Fibroblast of peridontal ligament (primary cell): ENCODE measurements at regions not wholly inside any gene's neighbourhood (a gene's known extent, or its start where the extent isn't known, plus 50 kb on each side); places are given as distances from the start of the nearest gene placed in this dataset.
"Not testable (repeated sequence)": the region's sequence is repeated elsewhere in the genome, so short reads cannot be mapped to it uniquely, and the experiment has no call there.

Source experiments
- DNase-seq: peaks from one replicate; pipeline ENCODE4 v3.0.0-alpha.2; 2010; ENCODE audit errors: extremely low read depth

GRCh38 chr2:156933645-156934225, 323.8 kb upstream of the GALNT5 start:
- no peak for DNase-seq

GRCh38 chr2:156935616-156936015, 321.9 kb upstream of the GALNT5 start:
- peak; percentile 30 for DNase-seq

GRCh38 chr2:156937430-156937829, 320.1 kb upstream of the GALNT5 start:
- DNase-seq, result no peak

GRCh38 chr2:156944871-156945270, 312.6 kb upstream of the GALNT5 start:
- peak; percentile 5 for DNase-seq

- DNase-seq, result no peak
Observed at GRCh38 chr2:156947261-156947660, 310.2 kb upstream of the GALNT5 start.

- no peak for DNase-seq
Observed at GRCh38 chr2:156955701-156956100, 301.8 kb upstream of the GALNT5 start.

- DNase-seq, result no peak
Observed at GRCh38 chr2:156956161-156956560, 301.3 kb upstream of the GALNT5 start.

GRCh38 chr2:156958374-156958773, 299.1 kb upstream of the GALNT5 start:
- DNase-seq, result no peak

GRCh38 chr2:156959481-156959880, 298.0 kb upstream of the GALNT5 start:
- DNase-seq, result no peak

- DNase-seq, result peak; percentile 14
Observed at GRCh38 chr2:156982615-156983014, 274.9 kb upstream of the GALNT5 start.

GRCh38 chr2:156986339-156986988, 271.0 kb upstream of the GALNT5 start:
- no peak for DNase-seq

- no peak for DNase-seq
Observed at GRCh38 chr2:156999661-157000060, 257.8 kb upstream of the GALNT5 start.

- no peak for DNase-seq
Observed at GRCh38 chr2:157004789-157005188, 252.7 kb upstream of the GALNT5 start.

- DNase-seq, result no peak
Observed at GRCh38 chr2:157015015-157015575, 242.4 kb upstream of the GALNT5 start.

- not testable (repeated sequence) for DNase-seq
Observed at GRCh38 chr2:157023264-157023663, 234.2 kb upstream of the GALNT5 start.

GRCh38 chr2:157024129-157024528, 233.4 kb upstream of the GALNT5 start:
- DNase-seq, result no peak

- peak; percentile 85 for DNase-seq
Observed at GRCh38 chr2:157032017-157032416, 225.5 kb upstream of the GALNT5 start.

- no peak for DNase-seq
Observed at GRCh38 chr2:157036726-157037125, 220.8 kb upstream of the GALNT5 start.

GRCh38 chr2:157043786-157044185, 213.7 kb upstream of the GALNT5 start:
- no peak for DNase-seq

GRCh38 chr2:157046396-157046795, 211.1 kb upstream of the GALNT5 start:
- DNase-seq, result no peak

- DNase-seq, result peak; percentile 86
Observed at GRCh38 chr2:157052685-157053224, 204.8 kb upstream of the GALNT5 start.

- no peak for DNase-seq
Observed at GRCh38 chr2:157053876-157054275, 203.6 kb upstream of the GALNT5 start.

GRCh38 chr2:157055660-157056199, 201.8 kb upstream of the GALNT5 start:
- DNase-seq, result peak; percentile 83
